Stimulated activated CD4-positive, alpha-beta T cell treated with anti-CD3 and anti-CD28 coated beads, Interleukin-4, amount 100 ng/mL, for 1 hour (primary cell): ENCODE measurements at regions not wholly inside any gene's neighbourhood (a gene's known extent, or its start where the extent isn't known, plus 50 kb on each side); places are given as distances from the start of the nearest gene placed in this dataset.

Experiments
- DNase-seq: peaks from one replicate; pipeline ENCODE4 v3.0.0-alpha.2; 2020

DNA sequence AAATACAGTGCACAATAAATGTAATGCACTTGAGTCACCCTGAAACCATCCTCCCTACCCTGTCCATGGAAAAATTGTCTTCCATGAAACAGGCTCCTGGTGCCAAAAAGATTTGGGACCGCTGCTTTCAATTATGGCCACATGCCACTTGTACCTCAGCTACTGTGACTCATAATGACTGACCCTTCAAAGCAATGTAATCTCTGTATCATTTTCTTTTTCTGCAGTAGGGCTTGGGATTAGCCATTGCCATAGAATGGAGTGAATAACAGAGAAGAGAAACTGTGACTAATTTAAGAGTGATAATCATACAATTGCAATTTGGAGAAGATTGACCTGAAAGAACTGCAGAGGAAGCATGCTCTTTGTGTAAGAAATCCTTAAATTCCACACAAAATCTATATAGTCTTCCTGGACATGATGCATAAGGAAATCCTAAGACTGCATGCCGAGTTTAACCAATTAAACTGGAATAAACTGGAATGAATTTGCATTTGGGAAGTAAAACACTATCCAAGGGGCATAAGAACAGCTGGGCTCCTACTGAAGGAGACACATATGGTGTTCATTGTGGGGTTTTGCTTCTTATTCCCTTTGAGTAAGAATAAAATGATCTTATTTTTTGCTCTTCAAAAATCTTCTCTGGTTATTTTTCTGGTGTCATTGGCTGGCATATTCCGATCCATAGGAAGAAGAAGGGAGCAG is 59.5 kb upstream of the SLC7A1 start:
- no peak for DNase-seq

DNA sequence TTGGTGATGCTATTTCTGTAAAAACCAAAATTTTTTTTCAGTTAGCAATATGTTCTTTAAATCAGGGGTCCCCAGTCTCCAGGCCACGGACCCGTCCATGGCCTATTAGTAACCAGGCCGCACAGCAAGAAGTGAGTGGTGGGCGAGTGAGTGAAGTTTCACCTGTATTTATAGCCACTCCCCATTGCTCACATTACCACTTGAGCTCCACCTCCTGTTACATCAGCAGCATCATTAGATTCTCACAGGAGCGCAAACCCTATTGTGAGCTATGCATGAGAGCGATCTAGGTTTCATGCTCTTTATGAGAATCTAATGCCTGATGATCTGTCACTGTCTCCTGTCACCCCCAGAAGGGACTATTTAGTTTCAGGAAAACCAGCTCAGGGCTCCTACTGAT is 58.9 kb upstream of the SLC7A1 start:
- DNase-seq = no peak

DNA sequence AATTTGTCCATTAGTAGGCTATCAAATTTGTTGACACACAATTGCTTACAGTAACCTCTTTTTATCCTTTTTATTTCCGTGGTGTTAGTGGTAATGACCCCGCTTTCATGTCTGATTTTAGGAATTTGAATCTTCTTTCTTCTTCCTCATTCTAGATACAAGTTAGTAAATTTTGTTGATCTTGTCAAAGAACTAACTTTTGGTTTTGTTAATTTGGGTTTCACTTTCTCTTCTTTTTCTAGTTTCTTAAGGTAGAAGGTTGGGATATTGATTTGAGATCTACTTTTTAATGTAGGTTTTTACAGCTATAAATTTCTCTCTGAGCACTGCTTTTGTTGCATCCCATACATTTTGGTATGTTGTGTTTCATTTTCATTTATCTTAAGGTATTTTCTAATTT is 53.3 kb upstream of the SLC7A1 start:
- no peak for DNase-seq
